Prostate gland (tissue), 2 donors: ENCODE measurements at regions not wholly inside any gene's neighbourhood (a gene's known extent, or its start where the extent isn't known, plus 50 kb on each side); places are given as distances from the start of the nearest gene placed in this dataset.

ENCODE experiments used
- POLR2A ChIP-seq: fragments of 450-650 bp; IDR thresholded peaks from one replicate; pipeline ENCODE4 v1.6.1; 2016; ENCODE audit warnings: antibody characterized with exemption, mild to moderate bottlenecking
- TF ChIP-seq, protein P1 (sequence below), 4 experiments: fragments of 200-600 bp in 2 of 4; fragments of 450-650 bp in 2 of 4; sonication (generic) in 2 of 4; IDR thresholded peaks; 1 replicate in 3 of 4; 2 replicates in 1 of 4; pipeline ENCODE4 v1.5.1; 2016 to 2019; ENCODE audit warnings: antibody characterized with exemption in 4 of 4, mild to moderate bottlenecking in 2 of 4, moderate library complexity in 2 of 4

DNA sequence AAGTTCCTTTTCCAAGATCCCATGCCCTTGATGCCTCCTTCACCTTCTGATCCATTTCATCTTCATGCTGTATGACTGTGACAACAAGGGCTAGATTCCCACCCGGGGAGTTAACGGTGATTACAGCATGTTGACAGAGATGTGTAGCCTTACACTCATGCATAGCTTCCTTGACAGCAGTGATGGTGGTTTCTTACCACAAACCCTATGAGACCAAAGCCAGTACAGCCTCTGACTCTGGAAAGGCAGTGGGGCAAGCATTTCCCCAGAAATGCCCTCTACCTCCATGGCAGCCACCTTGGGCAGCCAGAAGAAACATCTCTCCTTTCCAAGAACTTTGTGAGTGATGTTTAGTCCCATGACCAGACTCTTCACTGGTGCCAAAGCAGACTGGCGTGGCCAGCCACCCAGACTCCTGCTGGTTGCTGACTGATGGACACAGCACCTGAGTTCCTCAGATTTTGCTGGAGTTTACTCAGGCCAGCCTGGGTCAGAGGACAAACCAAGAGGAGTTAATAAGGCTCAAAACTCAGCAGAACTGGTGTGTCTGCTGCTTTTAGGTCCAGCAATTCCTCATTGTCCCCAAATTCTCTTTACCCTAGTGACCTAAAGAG is 199.7 kb upstream of the SLC27A6 start:
- TF ChIP-seq POLR2A: no peak
- TF ChIP-seq, protein P1, sequence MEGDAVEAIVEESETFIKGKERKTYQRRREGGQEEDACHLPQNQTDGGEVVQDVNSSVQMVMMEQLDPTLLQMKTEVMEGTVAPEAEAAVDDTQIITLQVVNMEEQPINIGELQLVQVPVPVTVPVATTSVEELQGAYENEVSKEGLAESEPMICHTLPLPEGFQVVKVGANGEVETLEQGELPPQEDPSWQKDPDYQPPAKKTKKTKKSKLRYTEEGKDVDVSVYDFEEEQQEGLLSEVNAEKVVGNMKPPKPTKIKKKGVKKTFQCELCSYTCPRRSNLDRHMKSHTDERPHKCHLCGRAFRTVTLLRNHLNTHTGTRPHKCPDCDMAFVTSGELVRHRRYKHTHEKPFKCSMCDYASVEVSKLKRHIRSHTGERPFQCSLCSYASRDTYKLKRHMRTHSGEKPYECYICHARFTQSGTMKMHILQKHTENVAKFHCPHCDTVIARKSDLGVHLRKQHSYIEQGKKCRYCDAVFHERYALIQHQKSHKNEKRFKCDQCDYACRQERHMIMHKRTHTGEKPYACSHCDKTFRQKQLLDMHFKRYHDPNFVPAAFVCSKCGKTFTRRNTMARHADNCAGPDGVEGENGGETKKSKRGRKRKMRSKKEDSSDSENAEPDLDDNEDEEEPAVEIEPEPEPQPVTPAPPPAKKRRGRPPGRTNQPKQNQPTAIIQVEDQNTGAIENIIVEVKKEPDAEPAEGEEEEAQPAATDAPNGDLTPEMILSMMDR (IDR thresholded peaks at IDR 0.05): no peak
